HG02852 (cell line): ENCODE measurements at regions not wholly inside any gene's neighbourhood (a gene's known extent, or its start where the extent isn't known, plus 50 kb on each side); places are given as distances from the start of the nearest gene placed in this dataset.
"Not testable (repeated sequence)": the region's sequence is repeated elsewhere in the genome, so short reads cannot be mapped to it uniquely, and the experiment has no call there.

Experiments used
- ATAC-seq: cut with Tn5 transposase; IDR thresholded peaks from one replicate; pipeline ENCODE4 v1.9.1; 2021; ENCODE audit warnings: mild to moderate bottlenecking, moderate library complexity; ENCODE audit not compliant: unreplicated experiment

- no peak for ATAC-seq
Measured at GRCh38 chr13:26896986-26897668, 136.5 kb upstream of the GPR12 start.

DNA sequence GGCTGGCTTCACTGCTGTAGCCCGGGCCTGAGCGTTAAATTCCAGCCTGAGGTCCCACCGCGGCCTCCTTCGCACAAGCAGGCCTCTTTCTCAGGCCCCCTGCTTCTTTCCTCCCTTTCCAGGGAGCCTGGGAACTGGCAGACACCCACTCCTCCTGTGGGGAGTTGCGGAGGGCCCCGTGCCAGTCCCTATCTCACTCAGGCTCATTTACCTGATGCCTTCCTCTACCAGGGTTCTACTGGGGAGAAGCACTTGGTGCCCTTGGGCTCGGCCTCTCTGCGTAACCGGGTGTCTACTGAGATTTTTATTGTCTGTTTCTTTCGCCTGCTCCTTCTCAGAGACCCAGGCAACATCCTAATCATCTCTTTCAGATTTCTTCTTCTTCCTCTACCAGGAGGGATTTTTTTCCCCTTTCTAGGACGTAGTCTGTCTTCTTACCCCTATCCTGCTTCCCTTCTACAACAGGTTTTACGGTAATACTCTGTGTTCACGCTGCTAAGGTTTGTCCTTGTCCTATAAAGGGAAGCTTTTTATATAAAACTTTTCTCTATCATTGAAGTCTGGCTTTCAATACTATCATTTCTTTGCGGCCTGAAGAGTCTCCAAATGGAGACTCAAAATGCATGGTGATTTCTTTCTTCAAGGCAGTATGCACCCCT is 135.4 kb upstream of the GPR12 start:
- no peak for ATAC-seq

GRCh38 chr13:26895081-26895807 is 134.7 kb upstream of the GPR12 start:
- no peak for ATAC-seq

GRCh38 chr13:26888632-26889031 is 128.0 kb upstream of the GPR12 start:
- no peak for ATAC-seq

GRCh38 chr13:26887594-26887993 is 127.0 kb upstream of the GPR12 start:
- ATAC-seq: no peak

DNA sequence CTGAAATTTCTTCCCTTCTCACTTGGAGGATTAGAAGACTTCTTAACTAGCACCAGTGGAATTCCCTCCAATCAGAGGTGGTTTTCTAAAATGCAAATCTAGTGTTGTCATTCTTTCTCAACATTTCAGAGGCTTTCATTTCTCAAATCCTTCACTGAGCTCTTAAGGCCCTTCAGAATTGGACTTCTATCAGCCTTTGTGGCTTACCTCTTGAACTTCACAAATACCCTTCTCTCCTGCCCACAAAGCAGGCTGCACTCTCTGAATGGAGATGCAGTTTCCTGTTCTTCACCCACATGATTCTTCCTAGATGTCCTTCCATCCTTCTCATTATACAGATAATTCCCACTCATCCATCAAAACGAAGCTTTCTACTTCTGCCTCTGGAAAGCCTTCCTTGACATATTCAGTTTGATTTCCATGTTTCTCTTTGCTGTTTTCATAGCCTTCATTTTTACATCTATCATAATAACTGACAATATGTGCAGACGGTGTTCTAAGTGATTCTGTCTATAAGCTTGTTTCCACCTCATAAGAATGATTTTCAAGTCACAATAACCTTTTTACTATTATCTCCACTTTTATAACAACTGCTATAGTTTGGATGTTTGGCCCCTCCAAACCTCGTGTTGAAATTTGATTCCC is 123.1 kb upstream of the GPR12 start:
- no peak for ATAC-seq

GRCh38 chr13:26882731-26883130 is 122.1 kb upstream of the GPR12 start:
- no peak for ATAC-seq

DNA sequence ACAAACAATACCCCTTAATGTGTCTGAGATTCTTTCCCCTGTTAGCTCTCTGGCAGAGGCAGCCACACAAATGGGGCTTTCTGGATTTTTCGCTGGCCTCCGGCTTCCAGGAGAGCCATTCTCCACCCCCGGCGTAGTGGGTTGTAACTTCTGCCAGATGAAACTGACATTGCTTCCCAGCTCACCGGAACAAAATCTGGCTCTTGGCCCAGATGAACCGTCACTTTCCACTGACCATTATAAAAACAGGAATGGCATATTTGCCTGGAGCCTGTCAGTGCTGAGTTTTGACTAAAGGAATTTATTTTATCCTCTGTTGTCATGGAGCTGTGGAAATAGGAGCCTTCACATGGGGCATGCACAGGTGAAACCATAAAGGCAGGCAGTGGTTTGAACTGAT is 120.6 kb upstream of the GPR12 start:
- no peak for ATAC-seq

GRCh38 chr13:26880735-26881134 is 120.1 kb upstream of the GPR12 start:
- no peak for ATAC-seq

- no peak for ATAC-seq
Measured at GRCh38 chr13:26878438-26878837, 117.9 kb upstream of the GPR12 start.

DNA sequence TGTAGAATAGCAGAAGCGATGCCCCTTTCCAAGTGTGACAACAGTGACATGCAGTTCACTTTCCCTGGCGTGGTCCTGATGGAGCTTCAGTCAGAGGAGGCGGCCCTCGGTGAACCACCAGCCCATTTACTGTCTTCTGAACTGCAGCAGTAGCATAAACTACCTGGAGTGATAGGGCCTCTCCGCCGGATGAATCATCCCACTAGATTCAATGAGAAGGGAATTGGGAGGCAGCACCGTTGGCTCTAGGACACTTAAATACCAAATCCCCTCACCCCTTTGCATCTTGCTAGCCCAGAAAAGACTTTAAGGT is 112.8 kb upstream of the GPR12 start:
- no peak for ATAC-seq

DNA sequence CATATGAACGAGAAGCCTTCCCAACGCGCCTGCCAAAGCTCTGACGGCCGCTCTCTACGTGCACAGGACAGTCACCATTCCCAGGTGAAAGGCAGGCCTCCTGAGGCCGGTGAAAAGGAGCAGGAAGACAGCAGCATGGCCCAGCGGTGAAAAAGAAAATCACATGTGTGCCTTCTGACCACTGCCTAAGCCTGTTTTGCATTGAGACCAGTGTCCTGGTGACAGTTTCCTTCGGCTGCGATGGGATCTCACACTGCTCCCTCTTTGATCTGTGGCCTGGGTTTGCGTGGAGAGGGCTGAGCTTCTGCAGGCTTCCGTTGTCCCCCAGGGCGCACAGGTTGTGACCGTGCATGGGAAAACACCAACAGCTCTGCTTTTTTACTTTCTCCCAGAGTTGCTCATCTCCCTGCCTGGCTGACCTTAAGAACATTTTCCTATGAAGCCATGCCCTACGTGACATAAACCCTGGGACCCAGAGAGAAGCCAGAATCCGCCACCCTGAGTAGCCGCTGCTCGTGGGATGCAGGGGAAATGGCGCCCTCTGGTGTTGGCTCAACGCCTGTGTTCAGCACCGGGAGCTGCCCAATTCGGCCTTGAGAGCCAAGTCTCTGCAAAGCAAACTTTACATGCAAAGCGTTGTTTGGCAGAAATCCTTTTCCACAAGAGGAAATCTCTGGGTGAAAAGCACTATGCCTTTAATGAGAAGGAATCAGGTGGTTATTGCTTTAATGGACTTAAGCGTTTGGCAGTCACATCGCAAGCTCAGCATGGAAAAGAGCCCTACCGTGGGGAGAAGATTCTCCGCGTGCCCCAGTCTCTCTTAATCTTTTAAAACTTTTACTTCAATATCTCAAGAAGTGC is 112.2 kb upstream of the GPR12 start:
- no peak for ATAC-seq

- ATAC-seq: no peak
Measured at GRCh38 chr13:26867451-26868091, 107.0 kb upstream of the GPR12 start.

DNA sequence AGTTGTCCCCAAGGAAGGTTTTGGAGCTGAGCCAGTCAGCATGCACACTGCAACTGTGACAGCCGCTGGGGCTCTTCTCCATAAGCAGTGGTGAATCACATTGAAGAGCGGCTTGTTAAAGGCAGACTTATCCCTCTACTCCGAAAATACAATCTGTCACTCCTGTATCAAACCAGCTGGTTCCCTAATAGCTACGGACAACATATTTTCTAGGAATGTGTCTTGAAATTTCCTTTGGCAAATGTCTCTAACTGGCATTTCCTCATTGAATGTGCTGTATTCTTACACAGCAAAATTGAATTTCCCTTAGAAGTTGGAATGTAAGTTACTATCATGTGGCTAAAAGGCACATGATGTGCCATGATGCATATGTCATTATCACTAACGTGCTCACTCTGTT is 104.0 kb upstream of the GPR12 start:
- ATAC-seq: no peak

- no peak for ATAC-seq
Measured at GRCh38 chr13:26861941-26862340, 101.4 kb upstream of the GPR12 start.

GRCh38 chr13:26855921-26856320 is 95.3 kb upstream of the GPR12 start:
- no peak for ATAC-seq

- no peak for ATAC-seq
Measured at GRCh38 chr13:26855071-26855470, 94.5 kb upstream of the GPR12 start.

GRCh38 chr13:26853323-26853722 is 92.7 kb upstream of the GPR12 start:
- no peak for ATAC-seq

- no peak for ATAC-seq
Measured at GRCh38 chr13:26847281-26847680, 86.7 kb upstream of the GPR12 start.

DNA sequence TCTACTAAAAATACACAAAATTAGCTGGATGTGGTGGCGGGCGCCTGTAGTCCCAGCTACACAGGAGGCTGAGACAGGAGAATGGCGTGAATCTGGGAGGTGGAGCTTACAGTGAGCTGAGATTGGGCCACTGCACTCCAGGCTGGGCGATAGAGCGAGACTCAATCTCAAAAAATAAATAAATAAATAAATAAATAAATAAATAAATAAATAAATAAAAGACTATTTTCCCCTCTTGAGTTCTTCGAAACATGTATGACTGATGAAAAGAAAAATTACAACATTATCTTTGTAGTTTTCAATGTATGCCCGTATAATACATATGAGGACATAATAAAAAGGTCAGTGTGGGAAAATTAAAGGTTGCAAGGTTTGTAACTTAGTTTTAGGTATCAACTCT is 84.5 kb upstream of the GPR12 start:
- not testable (repeated sequence) for ATAC-seq
